HG02678 (cell line): ENCODE measurements at regions not wholly inside any gene's neighbourhood (a gene's known extent, or its start where the extent isn't known, plus 50 kb on each side); places are given as distances from the start of the nearest gene placed in this dataset.
"Not testable (repeated sequence)": the region's sequence is repeated elsewhere in the genome, so short reads cannot be mapped to it uniquely, and the experiment has no call there.

Experiments
- ATAC-seq: cut with Tn5 transposase; IDR thresholded peaks from one replicate; pipeline ENCODE4 v1.9.1; 2021; ENCODE audit warnings: mild to moderate bottlenecking, moderate library complexity; ENCODE audit not compliant: unreplicated experiment

- ATAC-seq: no peak
Measured at GRCh38 chr6:140001821-140002341, 627.4 kb upstream of the CITED2 start.

DNA sequence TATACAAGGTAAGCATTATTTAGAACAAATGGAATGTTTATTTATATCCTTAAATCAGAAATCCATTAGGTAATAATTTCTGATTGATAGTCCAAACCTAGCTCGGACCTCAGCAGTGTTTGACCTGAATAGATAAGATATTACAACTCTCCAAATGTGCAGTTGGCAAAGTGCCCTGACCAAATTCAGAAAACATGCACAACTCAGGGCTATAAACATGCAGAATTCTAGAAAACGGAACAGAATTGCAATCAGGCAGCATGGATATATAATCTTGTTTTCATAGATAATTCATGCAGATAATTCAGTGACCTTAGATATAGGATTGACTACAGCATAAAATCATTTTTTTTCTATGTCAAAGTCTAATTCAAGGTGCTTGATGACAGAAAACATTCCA is 626.6 kb upstream of the CITED2 start:
- no peak for ATAC-seq

- not testable (repeated sequence) for ATAC-seq
Measured at GRCh38 chr6:139999661-140000060, 625.2 kb upstream of the CITED2 start.

GRCh38 chr6:139998478-139998877 is 624.0 kb upstream of the CITED2 start:
- not testable (repeated sequence) for ATAC-seq

- ATAC-seq: peak; percentile 86
Measured at GRCh38 chr6:139996253-139996834, 621.9 kb upstream of the CITED2 start.

DNA sequence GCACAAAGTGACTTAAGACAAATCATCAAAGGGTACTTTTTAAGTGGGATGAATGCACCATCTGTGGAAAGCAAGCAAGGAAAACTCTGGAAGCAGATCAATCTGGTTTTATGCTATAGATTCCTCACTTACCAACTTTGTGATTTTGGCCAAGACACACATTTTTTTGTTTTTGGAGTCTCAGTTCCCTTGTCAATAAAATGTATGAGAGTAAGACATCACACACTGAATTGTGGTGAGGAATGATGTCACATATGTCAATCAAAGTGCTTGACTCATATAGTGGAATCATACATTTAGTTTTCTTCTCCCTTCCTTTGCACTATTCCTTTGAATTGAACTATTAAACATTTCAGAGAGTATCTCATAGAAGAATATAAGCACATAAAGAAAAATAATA is 620.5 kb upstream of the CITED2 start:
- no peak for ATAC-seq

- no peak for ATAC-seq
Measured at GRCh38 chr6:139990856-139991465, 616.5 kb upstream of the CITED2 start.

GRCh38 chr6:139990026-139990686 is 615.7 kb upstream of the CITED2 start:
- ATAC-seq: no peak

DNA sequence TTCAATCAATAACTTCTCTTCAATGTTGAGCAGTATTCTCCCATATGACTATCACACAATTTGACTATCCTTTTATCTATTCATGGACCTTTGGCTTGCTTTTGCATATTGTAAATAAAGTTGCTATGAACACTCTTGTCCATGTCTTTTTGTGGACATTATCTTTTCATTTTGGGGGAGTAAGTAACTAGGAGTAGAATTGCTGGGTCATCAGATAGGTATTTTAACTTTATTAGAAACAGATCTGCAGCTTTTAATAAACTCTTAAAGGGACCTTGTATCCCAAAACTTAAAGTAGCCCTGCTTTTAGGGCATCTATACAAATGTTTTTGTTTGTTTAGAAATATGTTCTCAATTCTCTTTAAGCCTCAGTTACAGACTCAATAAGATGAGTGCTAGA is 614.2 kb upstream of the CITED2 start:
- no peak for ATAC-seq

GRCh38 chr6:139987091-139987490 is 612.6 kb upstream of the CITED2 start:
- no peak for ATAC-seq

DNA sequence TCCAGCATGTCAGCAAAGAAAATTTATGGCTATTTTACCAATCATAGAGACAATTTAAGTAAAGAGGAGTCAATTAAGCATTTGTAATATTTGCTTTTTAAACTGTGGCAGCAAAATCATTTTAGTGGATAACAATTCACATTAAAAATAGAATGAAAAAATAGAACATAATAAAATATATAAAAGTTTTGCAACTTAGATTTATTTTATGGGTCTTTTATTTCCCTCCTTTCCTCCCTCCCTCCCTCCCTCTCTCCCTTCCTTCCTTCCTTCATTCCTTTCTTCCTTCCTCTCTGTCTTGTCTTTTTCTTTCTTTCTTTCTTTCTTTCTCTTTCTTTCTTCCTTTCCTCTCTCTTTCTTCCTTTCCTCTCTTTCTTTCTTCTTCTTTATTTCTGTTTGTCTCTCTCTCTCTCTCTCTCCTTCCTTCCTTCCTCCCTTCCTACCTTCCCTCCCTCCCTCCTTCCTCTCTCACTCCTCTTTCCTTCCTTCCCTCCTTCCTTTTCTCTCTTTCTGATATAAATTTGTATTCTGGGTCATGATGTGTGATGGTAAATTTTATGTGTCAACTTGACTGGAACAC is 610.9 kb upstream of the CITED2 start:
- no peak for ATAC-seq

DNA sequence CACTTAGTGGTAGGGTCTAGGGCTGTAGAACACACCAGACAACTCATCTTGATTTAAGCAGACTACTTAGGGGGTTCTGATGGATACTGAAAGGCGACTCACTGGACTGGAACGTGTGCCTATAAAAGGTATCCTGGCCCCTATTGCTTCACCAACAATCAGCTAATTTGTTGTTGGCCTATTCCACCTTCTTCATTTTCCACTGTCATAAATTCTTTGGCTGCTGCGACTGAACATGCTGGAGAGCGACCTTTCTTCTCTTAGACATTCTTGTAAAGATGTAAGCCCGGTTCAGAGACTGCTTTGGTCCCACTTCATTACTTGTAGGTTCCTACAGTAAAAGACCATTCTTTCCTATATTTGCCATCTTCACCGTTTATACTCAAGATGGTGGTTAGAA is 609.9 kb upstream of the CITED2 start:
- ATAC-seq: no peak

DNA sequence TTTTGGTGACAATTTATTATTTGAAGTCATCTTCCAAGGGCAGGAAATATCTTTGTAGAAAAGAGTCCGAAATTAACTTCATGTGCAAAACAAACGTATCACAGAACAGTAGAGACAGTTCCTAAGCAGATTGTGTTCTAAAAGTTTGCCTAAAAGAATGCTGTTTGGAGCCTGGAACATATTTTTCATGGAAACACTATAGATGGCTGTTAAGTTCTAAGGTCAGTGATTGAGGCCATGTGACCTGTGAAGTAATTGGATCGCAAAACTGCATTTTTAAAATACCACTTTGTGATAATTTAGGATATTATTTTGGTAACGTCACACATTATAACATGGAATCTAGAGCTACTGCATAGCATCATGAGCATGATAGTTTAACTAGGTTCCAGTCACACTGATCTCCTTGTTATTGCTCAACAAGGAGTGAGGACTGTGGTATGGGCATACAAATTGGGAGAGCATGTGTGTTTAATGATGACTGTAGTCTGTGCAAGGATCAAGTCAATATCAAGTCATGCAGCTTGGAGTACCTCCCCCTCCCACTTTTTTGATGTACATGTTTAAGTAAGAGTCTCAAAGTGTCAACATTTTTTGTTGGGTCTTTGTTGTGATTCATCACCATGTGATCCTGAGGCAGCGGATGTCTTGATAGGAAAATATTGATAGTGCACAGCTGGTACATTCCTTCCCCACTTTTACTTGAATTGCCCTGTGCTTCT is 609.3 kb upstream of the CITED2 start:
- no peak for ATAC-seq

- ATAC-seq: no peak
Measured at GRCh38 chr6:139982652-139983295, 608.3 kb upstream of the CITED2 start.

- ATAC-seq: no peak
Measured at GRCh38 chr6:139982195-139982594, 607.7 kb upstream of the CITED2 start.

- no peak for ATAC-seq
Measured at GRCh38 chr6:139981768-139982181, 607.3 kb upstream of the CITED2 start.

DNA sequence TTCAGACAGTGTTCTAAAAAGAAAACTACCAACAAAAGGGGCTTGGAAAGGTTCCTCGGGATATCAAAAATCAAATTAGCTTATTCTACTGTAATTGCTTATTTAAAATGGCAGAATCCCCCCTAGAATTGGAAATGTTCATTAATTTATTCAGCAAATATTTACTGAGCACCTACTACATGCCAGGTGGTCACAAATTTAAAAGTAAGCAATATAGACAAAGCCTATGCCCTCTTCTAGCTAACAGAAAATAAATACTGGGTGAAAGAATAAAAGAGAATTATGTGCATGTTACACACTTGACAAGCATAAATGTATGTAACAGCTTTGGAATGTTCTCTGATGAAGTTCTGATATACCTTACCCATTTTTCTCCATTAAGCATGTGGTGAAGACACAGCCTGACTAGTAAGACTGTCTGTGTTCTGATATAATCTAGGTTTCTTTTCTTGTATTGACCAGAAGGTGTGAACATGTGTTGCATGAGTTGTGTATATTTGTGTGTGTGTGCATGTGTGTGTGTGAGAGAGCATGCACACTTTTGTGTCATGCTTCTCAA is 606.7 kb upstream of the CITED2 start:
- ATAC-seq: no peak

DNA sequence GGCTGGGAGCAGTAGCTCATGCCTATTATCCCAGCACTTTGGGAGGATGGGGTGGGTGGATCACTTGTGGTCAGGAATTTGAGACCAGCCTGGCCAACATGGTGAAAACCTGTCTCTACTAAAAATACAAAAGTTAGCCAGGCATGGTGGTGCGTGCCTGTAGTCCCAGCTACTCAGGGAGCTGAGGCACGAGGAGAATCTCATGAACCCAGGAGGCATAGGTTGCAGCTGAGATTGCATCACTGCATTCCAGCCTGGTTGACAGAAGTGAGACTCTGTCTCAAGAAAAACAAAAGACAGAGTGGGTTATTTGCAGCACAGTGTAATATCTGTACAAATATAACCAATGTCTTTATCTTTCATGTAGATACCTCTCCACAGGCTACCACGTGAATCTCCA is 606.2 kb upstream of the CITED2 start:
- ATAC-seq: not testable (repeated sequence)

GRCh38 chr6:139979021-139979725 is 604.7 kb upstream of the CITED2 start:
- no peak for ATAC-seq

DNA sequence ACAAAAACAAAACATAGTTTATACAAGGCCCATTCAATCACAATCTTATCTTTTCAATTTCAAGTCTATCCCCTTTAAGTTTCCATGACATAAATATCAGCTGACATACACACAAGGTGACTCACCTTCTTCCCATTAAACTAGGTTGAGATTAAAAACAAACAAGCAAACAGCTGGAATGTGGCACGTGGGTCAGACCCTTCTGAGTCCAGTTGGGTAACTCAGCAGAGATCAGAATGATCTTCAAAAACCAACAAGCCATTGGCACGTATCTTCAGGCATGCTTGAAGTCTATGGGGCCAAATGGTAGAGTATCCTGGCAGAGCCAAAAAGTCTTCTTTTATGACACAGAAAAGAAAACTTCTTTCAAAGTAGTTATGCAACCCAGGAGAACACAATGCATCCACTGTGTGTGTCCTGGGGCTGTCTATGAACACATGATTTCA is 603.5 kb upstream of the CITED2 start:
- ATAC-seq: no peak
